K562 (cell line): ENCODE measurements at regions not wholly inside any gene's neighbourhood (a gene's known extent, or its start where the extent isn't known, plus 50 kb on each side); places are given as distances from the start of the nearest gene placed in this dataset.

Experiments
- EHMT2 ChIP-seq: fragments of 450-650 bp; IDR thresholded peaks from 2 replicates; pipeline ENCODE4 v1.6.1; 2018; ENCODE audit warnings: antibody characterized with exemption
- ETV1 ChIP-seq: fragments of 450-650 bp; conservative IDR thresholded peaks from 2 replicates; pipeline ENCODE4 v1.6.1; 2016; ENCODE audit warnings: missing genetic modification characterization, control low read depth, low read depth, missing compliant biosample characterization
- HDAC1 ChIP-seq, 2 experiments: fragments of 450-650 bp; IDR thresholded peaks; 2 replicates each; pipeline ENCODE4 v1.6.1; 2016 to 2017; ENCODE audit warnings: inconsistent platforms in 1 of 2, mild to moderate bottlenecking in 1 of 2, moderate library complexity in 1 of 2
- MED1 ChIP-seq: sonication (generic); formaldehyde crosslinking; IDR thresholded peaks from 2 replicates; pipeline ENCODE4 v1.8.1; 2023; ENCODE audit warnings: missing genetic modification reagents, borderline replicate concordance
- NCOA1 ChIP-seq: fragments of 450-650 bp; IDR thresholded peaks from 2 replicates; pipeline ENCODE4 v1.6.1; 2016; ENCODE audit warnings: low read depth
- NELFE ChIP-seq: IDR thresholded peaks from 2 replicates; pipeline ENCODE4 v1.6.1; 2011; ENCODE audit warnings: mild to moderate bottlenecking; ENCODE audit not compliant: insufficient read depth, insufficient read length
- RAD51 ChIP-seq: fragments of 450-650 bp; IDR thresholded peaks from 2 replicates; pipeline ENCODE4 v1.7.1; 2016; ENCODE audit warnings: low read depth, mild to moderate bottlenecking, borderline replicate concordance
- SNRNP70 ChIP-seq: fragments of 200-400 bp; formaldehyde crosslinking; optimal IDR thresholded peaks from 2 replicates; pipeline ENCODE3; 2017; ENCODE audit warnings: low read depth, low read length
- SPI1 ChIP-seq: IDR thresholded peaks from 2 replicates; pipeline ENCODE4 v1.6.1; 2011; ENCODE audit warnings: low read depth, low read length, control low read depth, borderline replicate concordance
- SRSF9 ChIP-seq: fragments of 200-400 bp; formaldehyde crosslinking; IDR thresholded peaks from 2 replicates; pipeline ENCODE4 v1.6.1; 2017; ENCODE audit warnings: low read depth, low read length, borderline replicate concordance
- STAG1 ChIP-seq: sonication (generic); formaldehyde crosslinking; IDR thresholded peaks from 2 replicates; pipeline ENCODE4 v1.5.0; 2020; ENCODE audit warnings: missing genetic modification reagents, borderline replicate concordance
- STAT5A ChIP-seq: IDR thresholded peaks from 2 replicates; pipeline ENCODE4 v1.6.1; 2012; ENCODE audit warnings: low read length, inconsistent platforms, borderline replicate concordance
- TARDBP ChIP-seq: fragments of 450-650 bp; IDR thresholded peaks from 2 replicates; pipeline ENCODE4 v1.6.1; 2016
- TEAD1 ChIP-seq, 2 experiments: fragments of 450-650 bp in 1 of 2; sonication (generic) in 1 of 2; formaldehyde crosslinking; IDR thresholded peaks; 2 replicates each; pipeline versions ENCODE4 v1.4.0 to v1.8.0; 2020 to 2022; ENCODE audit warnings: mild to moderate bottlenecking in 2 of 2, missing genetic modification reagents in 1 of 2
- ZNF436 ChIP-seq: fragments of 250-450, 450-650 bp; sonication (Bioruptor Pico); formaldehyde crosslinking; IDR thresholded peaks from 2 replicates; pipeline ENCODE4 v1.7.0; 2020; ENCODE audit warnings: mild to moderate bottlenecking
- ZNF583 ChIP-seq: fragments of 250-450 bp; sonication (Bioruptor Pico); IDR thresholded peaks from 2 replicates; pipeline ENCODE4 v1.4.0; 2020
- ZNF644 ChIP-seq: fragments of 200-800 bp; sonication (Bioruptor generic); IDR thresholded peaks from 2 replicates; pipeline ENCODE4 v1.6.1; 2016; ENCODE audit warnings: low read depth, missing genetic modification characterization, missing compliant biosample characterization
- TF ChIP-seq, protein P1 (sequence below): sonication (generic); IDR thresholded peaks from 2 replicates; pipeline ENCODE4 v1.6.1; 2016
- TF ChIP-seq, protein P2 (sequence below): sonication (generic); formaldehyde crosslinking; IDR thresholded peaks from 2 replicates; pipeline ENCODE4 v1.8.1; 2022; ENCODE audit warnings: missing genetic modification reagents
- TF ChIP-seq, protein P3 (sequence below): fragments of 250-450 bp; sonication (Bioruptor Pico); IDR thresholded peaks from 2 replicates; pipeline ENCODE4 v1.8.0; 2021; ENCODE audit warnings: mild to moderate bottlenecking, moderate library complexity
- TF ChIP-seq, protein P4 (sequence below): fragments of 450-650 bp; IDR thresholded peaks from 2 replicates; pipeline ENCODE4 v1.6.1; 2016; ENCODE audit warnings: low read depth, mild to moderate bottlenecking, moderate library complexity
- TF ChIP-seq, protein P5 (sequence below): fragments of 450-650 bp; IDR thresholded peaks from 2 replicates; pipeline ENCODE4 v1.6.1; 2014; ENCODE audit warnings: low read depth, mild to moderate bottlenecking, moderate library complexity, borderline replicate concordance

DNA sequence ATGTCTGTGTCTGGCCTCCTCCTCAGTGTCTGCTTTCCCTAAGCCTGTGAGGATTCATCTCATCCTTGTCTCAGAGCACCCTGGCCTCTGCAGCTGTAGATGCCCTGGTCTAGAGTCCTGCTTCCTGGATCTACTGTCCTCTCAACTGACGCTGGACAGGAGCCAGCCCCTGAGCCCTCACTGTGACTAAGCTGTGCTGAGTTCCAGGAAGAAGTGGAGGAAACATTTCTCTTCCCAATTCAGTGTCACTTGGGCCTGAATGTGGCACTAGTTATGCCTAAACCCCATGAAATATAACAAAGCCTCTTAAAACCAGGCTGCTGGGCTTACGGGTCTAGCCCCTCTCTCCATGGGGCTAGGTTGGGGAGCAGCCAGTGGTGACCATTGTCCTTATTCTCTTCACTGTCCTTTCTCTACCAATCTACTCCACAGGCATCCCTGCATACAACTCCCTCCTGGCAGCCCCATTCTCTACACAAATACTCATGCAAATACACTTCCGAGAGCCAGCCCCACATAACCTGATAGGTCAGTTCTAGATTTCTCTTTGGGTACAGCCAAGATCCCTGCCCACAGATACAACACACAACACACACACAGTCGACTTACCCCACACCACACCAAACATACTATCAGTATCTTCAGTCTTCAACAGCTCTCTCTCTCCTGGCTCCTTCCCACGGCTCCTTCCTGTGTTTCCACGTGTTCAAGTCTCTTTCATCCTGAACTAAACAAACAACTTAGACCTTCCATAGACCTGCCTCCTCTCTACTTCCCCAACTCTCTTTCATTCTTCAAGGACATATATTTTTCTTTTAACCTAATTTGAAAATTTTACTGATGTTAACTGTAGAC, 220.8 kb downstream of the SNX18 start (continued):
- TF ChIP-seq, protein P1, sequence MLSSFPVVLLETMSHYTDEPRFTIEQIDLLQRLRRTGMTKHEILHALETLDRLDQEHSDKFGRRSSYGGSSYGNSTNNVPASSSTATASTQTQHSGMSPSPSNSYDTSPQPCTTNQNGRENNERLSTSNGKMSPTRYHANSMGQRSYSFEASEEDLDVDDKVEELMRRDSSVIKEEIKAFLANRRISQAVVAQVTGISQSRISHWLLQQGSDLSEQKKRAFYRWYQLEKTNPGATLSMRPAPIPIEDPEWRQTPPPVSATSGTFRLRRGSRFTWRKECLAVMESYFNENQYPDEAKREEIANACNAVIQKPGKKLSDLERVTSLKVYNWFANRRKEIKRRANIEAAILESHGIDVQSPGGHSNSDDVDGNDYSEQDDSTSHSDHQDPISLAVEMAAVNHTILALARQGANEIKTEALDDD = peak; percentile 42
- TF ChIP-seq NELFE (no peak), MED1 (no peak), SPI1 (0 out of 2 replicates have a peak, but pooled peaks have one; percentile 2), HDAC1 (IDR thresholded peaks at IDR 0.05) (peak in 1 of 2 experiments; percentile 30; a peak in 2 of 4 replicates), ZNF436 (CRISPR knock-in tag) (no peak), TEAD1 (CRISPR knock-in tag; IDR thresholded peaks at IDR 0.05) (no peak), RAD51 (peak; percentile 20; the same call in 1 of the 2 replicates), STAT5A (peak; percentile 55; the same call in 1 of the 2 replicates), STAG1 (CRISPR knock-in tag) (no peak), SRSF9 (no peak), EHMT2 (0 out of 2 replicates have a peak, but pooled peaks have one; percentile 51), NCOA1 (no peak), ZNF644 (tag) (peak; percentile 54; the same call in 1 of the 2 replicates), ZNF583 (CRISPR knock-in tag) (0 out of 2 replicates have a peak, but pooled peaks have one; percentile 30), SNRNP70 (no peak), ETV1 (peak; percentile 45), TARDBP (no peak)
- TF ChIP-seq, protein P2, sequence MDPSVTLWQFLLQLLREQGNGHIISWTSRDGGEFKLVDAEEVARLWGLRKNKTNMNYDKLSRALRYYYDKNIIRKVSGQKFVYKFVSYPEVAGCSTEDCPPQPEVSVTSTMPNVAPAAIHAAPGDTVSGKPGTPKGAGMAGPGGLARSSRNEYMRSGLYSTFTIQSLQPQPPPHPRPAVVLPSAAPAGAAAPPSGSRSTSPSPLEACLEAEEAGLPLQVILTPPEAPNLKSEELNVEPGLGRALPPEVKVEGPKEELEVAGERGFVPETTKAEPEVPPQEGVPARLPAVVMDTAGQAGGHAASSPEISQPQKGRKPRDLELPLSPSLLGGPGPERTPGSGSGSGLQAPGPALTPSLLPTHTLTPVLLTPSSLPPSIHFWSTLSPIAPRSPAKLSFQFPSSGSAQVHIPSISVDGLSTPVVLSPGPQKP (CRISPR knock-in tag) = no peak
- TF ChIP-seq, protein P3, sequence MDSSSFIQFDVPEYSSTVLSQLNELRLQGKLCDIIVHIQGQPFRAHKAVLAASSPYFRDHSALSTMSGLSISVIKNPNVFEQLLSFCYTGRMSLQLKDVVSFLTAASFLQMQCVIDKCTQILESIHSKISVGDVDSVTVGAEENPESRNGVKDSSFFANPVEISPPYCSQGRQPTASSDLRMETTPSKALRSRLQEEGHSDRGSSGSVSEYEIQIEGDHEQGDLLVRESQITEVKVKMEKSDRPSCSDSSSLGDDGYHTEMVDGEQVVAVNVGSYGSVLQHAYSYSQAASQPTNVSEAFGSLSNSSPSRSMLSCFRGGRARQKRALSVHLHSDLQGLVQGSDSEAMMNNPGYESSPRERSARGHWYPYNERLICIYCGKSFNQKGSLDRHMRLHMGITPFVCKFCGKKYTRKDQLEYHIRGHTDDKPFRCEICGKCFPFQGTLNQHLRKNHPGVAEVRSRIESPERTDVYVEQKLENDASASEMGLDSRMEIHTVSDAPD (CRISPR knock-in tag) = no peak
- TF ChIP-seq, protein P4, sequence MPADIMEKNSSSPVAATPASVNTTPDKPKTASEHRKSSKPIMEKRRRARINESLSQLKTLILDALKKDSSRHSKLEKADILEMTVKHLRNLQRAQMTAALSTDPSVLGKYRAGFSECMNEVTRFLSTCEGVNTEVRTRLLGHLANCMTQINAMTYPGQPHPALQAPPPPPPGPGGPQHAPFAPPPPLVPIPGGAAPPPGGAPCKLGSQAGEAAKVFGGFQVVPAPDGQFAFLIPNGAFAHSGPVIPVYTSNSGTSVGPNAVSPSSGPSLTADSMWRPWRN = no peak
- TF ChIP-seq, protein P5, sequence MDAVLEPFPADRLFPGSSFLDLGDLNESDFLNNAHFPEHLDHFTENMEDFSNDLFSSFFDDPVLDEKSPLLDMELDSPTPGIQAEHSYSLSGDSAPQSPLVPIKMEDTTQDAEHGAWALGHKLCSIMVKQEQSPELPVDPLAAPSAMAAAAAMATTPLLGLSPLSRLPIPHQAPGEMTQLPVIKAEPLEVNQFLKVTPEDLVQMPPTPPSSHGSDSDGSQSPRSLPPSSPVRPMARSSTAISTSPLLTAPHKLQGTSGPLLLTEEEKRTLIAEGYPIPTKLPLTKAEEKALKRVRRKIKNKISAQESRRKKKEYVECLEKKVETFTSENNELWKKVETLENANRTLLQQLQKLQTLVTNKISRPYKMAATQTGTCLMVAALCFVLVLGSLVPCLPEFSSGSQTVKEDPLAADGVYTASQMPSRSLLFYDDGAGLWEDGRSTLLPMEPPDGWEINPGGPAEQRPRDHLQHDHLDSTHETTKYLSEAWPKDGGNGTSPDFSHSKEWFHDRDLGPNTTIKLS = peak; percentile 22; the same call in 1 of the 2 replicates
